ENCODE measurements at regions not wholly inside any gene's neighbourhood (a gene's known extent, or its start where the extent isn't known, plus 50 kb on each side); places are given as distances from the start of the nearest gene placed in this dataset.

- CTCF ChIA-PET, result interaction anchor here (1.7 kb wide), 1 partner anchor 28 kb away, joined by 4 read pairs; no protein-coding TSS in a partner anchor
- Histone ChIP-seq H3K36me3 (ENCODE audit: control insufficient read depth in 2 of 2, insufficient read depth in 1 of 2, low read length in 2 of 2) (no peaks in the 10 kb centered on the region), H3K4me1 (ENCODE audit: control insufficient read depth, insufficient read depth, low read length) (no peaks in the 10 kb centered on the region), H3K4me3 (ENCODE audit: low read depth, low read length) (no peak overlapping the region), H3K9me3 (ENCODE audit: control insufficient read depth, insufficient read depth, low read depth, low read length) (no peaks in the 10 kb centered on the region), H3K27ac (ENCODE audit: extremely low read depth, low read depth, low read length) (no peak overlapping the region)
- TF ChIP-seq ZNF266 (tag by site-specific recombination; IDR thresholded peaks at IDR 0.05; ENCODE audit: low read depth) (no peak), PBX3 (CRISPR knock-in tag; IDR thresholded peaks at IDR 0.05) (no peak)
- POLR2A ChIA-PET, result interaction anchor here (0.5 kb wide), 1 partner anchor 12 kb away, joined by 5 read pairs; no protein-coding TSS in a partner anchor
Measured at GRCh38 chr10:32163071-32163761, 107.0 kb upstream of the KIF5B start.

GRCh38 chr10:32161586-32161985 is 105.4 kb upstream of the KIF5B start:
- ChIA-PET CTCF (interaction anchor here (1.7 kb wide), 1 partner anchor 29 kb away, joined by 4 read pairs; no protein-coding TSS in a partner anchor), POLR2A (no interaction called here)
- TF ChIP-seq IKZF3 (tag by site-specific recombination; IDR thresholded peaks at IDR 0.05), result no peak
- TF ChIP-seq ZNF398 (tag by site-specific recombination; IDR thresholded peaks at IDR 0.05), result no peak
- TF ChIP-seq ZNF146 (tag by site-specific recombination; IDR thresholded peaks at IDR 0.05), result no peak
- TF ChIP-seq GLIS2 (tag by site-specific recombination; IDR thresholded peaks at IDR 0.05), result no peak
- no peak for TF ChIP-seq ZNF785 (tag by site-specific recombination; IDR thresholded peaks at IDR 0.05)
- TF ChIP-seq SCRT1 (tag by site-specific recombination; IDR thresholded peaks at IDR 0.05; ENCODE audit: borderline replicate concordance), result no peak
- H3K36me3 ChIP-seq (ENCODE audit: control insufficient read depth in 2 of 2, insufficient read depth in 1 of 2, low read length in 2 of 2), result no peaks in the 10 kb centered on the region
- no peak overlapping the region for H3K27ac ChIP-seq (ENCODE audit: extremely low read depth, low read depth, low read length)
- H3K4me1 ChIP-seq (ENCODE audit: control insufficient read depth, insufficient read depth, low read length), result no peaks in the 10 kb centered on the region
- no peak overlapping the region for H3K4me3 ChIP-seq (ENCODE audit: low read depth, low read length)
- H3K9me3 ChIP-seq (ENCODE audit: control insufficient read depth, insufficient read depth, low read depth, low read length), result no peaks in the 10 kb centered on the region

- H3K9me3 ChIP-seq (ENCODE audit: control insufficient read depth, insufficient read depth, low read depth, low read length), result no peaks in the 10 kb centered on the region
- POLR2A ChIA-PET, result no interaction called here
- no peaks in the 10 kb centered on the region for H3K4me1 ChIP-seq (ENCODE audit: control insufficient read depth, insufficient read depth, low read length)
- CTCF ChIA-PET, result interaction anchor here (0.6 kb wide), 1 partner anchor 1768 kb away, joined by 3 read pairs; no protein-coding TSS in a partner anchor
- H3K4me3 ChIP-seq (ENCODE audit: low read depth, low read length), result no peak overlapping the region
- no peak for TF ChIP-seq ZNF112 (tag by site-specific recombination; IDR thresholded peaks at IDR 0.05)
- TF ChIP-seq ZNF600 (tag by site-specific recombination; IDR thresholded peaks at IDR 0.05), result no peak
- no peak for TF ChIP-seq ZNF580 (tag by site-specific recombination; IDR thresholded peaks at IDR 0.05)
- no peaks in the 10 kb centered on the region for H3K36me3 ChIP-seq (ENCODE audit: control insufficient read depth in 2 of 2, insufficient read depth in 1 of 2, low read length in 2 of 2)
- H3K27ac ChIP-seq (ENCODE audit: extremely low read depth, low read depth, low read length), result no peak overlapping the region
Measured at GRCh38 chr10:32160864-32161263, 104.6 kb upstream of the KIF5B start.

GRCh38 chr10:32159264-32159663 is 103.0 kb upstream of the KIF5B start:
- POLR2A ChIA-PET, result no interaction called here
- CTCF ChIA-PET, result no interaction called here
- H3K4me3 ChIP-seq (ENCODE audit: low read depth, low read length), result no peak overlapping the region
- no peaks in the 10 kb centered on the region for H3K9me3 ChIP-seq (ENCODE audit: control insufficient read depth, insufficient read depth, low read depth, low read length)
- no peak overlapping the region for H3K27ac ChIP-seq (ENCODE audit: extremely low read depth, low read depth, low read length)
- no peaks in the 10 kb centered on the region for H3K36me3 ChIP-seq (ENCODE audit: control insufficient read depth in 2 of 2, insufficient read depth in 1 of 2, low read length in 2 of 2)
- no peaks in the 10 kb centered on the region for H3K4me1 ChIP-seq (ENCODE audit: control insufficient read depth, insufficient read depth, low read length)
- no peak for TF ChIP-seq KLF8 (tag by site-specific recombination; IDR thresholded peaks at IDR 0.05)
- no peak for TF ChIP-seq ZNF23 (tag by site-specific recombination; IDR thresholded peaks at IDR 0.05; ENCODE audit: borderline replicate concordance)
- TF ChIP-seq ZNF707 (tag by site-specific recombination; IDR thresholded peaks at IDR 0.05), result no peak
- TF ChIP-seq ZBTB21 (tag by site-specific recombination; IDR thresholded peaks at IDR 0.05), result no peak
- TF ChIP-seq ZNF776 (tag by site-specific recombination; IDR thresholded peaks at IDR 0.05; ENCODE audit: borderline replicate concordance), result no peak
- TF ChIP-seq ZNF174 (tag by site-specific recombination; IDR thresholded peaks at IDR 0.05), result no peak
- TF ChIP-seq ZNF654 (tag by site-specific recombination; IDR thresholded peaks at IDR 0.05; ENCODE audit: low read depth), result no peak
- TF ChIP-seq WT1 (tag by site-specific recombination; IDR thresholded peaks at IDR 0.05), result no peak
- TF ChIP-seq ZNF292 (tag by site-specific recombination; IDR thresholded peaks at IDR 0.05; ENCODE audit: borderline replicate concordance, low read depth), result no peak
- no peak for TF ChIP-seq ZNF223 (tag by site-specific recombination; IDR thresholded peaks at IDR 0.05)
- no peak for TF ChIP-seq ZNF449 (tag by site-specific recombination; IDR thresholded peaks at IDR 0.05)
- no peak for TF ChIP-seq ZNF580 (tag by site-specific recombination; IDR thresholded peaks at IDR 0.05)
- no peak for TF ChIP-seq ZNF114 (tag by site-specific recombination; IDR thresholded peaks at IDR 0.05)
